Neural cell (in vitro differentiated cells): ENCODE measurements at regions not wholly inside any gene's neighbourhood (a gene's known extent, or its start where the extent isn't known, plus 50 kb on each side); places are given as distances from the start of the nearest gene placed in this dataset.
"Not testable (repeated sequence)": the region's sequence is repeated elsewhere in the genome, so short reads cannot be mapped to it uniquely, and the experiment has no call there.

ENCODE experiments used
- EP300 ChIP-seq: fragments of 450-650 bp; conservative IDR thresholded peaks from 2 replicates; pipeline ENCODE4 v1.6.1; 2014; ENCODE audit warnings: antibody characterized with exemption, mild to moderate bottlenecking, moderate library complexity; ENCODE audit not compliant: poor library complexity, severe bottlenecking
- EZH2 ChIP-seq: fragments of 200-600, 300-800 bp; shearing (Covaris generic), sonication (generic); IDR thresholded peaks from 2 replicates; pipeline ENCODE4 v1.6.1; 2014; ENCODE audit warnings: antibody characterized with exemption, low read length, borderline replicate concordance, mild to moderate bottlenecking; ENCODE audit not compliant: insufficient read depth, poor library complexity, severe bottlenecking
- POLR2AphosphoS5 ChIP-seq: IDR thresholded peaks from 2 replicates; pipeline ENCODE4 v1.6.1; 2012
- REST ChIP-seq: IDR thresholded peaks from 2 replicates; pipeline ENCODE4 v1.6.1; 2012; ENCODE audit warnings: borderline replicate concordance
- SMC3 ChIP-seq: fragments of 450-650 bp; conservative IDR thresholded peaks from 2 replicates; pipeline ENCODE4 v1.6.1; 2014; ENCODE audit warnings: antibody characterized with exemption, mild to moderate bottlenecking, moderate library complexity; ENCODE audit not compliant: poor library complexity
- TAF1 ChIP-seq: IDR thresholded peaks from 2 replicates; pipeline ENCODE4 v1.6.1; 2012; ENCODE audit warnings: low read depth
- TF ChIP-seq, protein P1 (sequence below): fragments of 450-650 bp; IDR thresholded peaks from 2 replicates; pipeline ENCODE4 v1.5.1; 2014; ENCODE audit warnings: antibody characterized with exemption, mild to moderate bottlenecking, moderate library complexity; ENCODE audit not compliant: poor library complexity, severe bottlenecking

GRCh38 chr2:91628471-91628870 lies 2937.0 kb downstream of the RPIA start:
- TF ChIP-seq, protein P1, sequence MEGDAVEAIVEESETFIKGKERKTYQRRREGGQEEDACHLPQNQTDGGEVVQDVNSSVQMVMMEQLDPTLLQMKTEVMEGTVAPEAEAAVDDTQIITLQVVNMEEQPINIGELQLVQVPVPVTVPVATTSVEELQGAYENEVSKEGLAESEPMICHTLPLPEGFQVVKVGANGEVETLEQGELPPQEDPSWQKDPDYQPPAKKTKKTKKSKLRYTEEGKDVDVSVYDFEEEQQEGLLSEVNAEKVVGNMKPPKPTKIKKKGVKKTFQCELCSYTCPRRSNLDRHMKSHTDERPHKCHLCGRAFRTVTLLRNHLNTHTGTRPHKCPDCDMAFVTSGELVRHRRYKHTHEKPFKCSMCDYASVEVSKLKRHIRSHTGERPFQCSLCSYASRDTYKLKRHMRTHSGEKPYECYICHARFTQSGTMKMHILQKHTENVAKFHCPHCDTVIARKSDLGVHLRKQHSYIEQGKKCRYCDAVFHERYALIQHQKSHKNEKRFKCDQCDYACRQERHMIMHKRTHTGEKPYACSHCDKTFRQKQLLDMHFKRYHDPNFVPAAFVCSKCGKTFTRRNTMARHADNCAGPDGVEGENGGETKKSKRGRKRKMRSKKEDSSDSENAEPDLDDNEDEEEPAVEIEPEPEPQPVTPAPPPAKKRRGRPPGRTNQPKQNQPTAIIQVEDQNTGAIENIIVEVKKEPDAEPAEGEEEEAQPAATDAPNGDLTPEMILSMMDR: not testable (repeated sequence)
- not testable (repeated sequence) for TF ChIP-seq EP300, POLR2AphosphoS5, REST, TAF1, SMC3, EZH2
